ENCODE measurements at regions not wholly inside any gene's neighbourhood (a gene's known extent, or its start where the extent isn't known, plus 50 kb on each side); places are given as distances from the start of the nearest gene placed in this dataset.
A peak's percentile ranks its signal among the peaks of the same experiment; 100 is the strongest.
"Not testable (repeated sequence)": the region's sequence is repeated elsewhere in the genome, so short reads cannot be mapped to it uniquely, and the experiment has no call there.

- FAIRE-seq = no peak
- DNase-seq (ENCODE audit: low spot score) = no peak
Observed at GRCh38 chr14:77985211-77985615, 185.0 kb upstream of the NRXN3 start.

- no peak for FAIRE-seq
- no peak for DNase-seq (ENCODE audit: low spot score)
Observed at GRCh38 chr14:77986773-77987172, 183.4 kb upstream of the NRXN3 start.

GRCh38 chr14:77988096-77988870 lies 181.9 kb upstream of the NRXN3 start:
- FAIRE-seq = no peak

DNA sequence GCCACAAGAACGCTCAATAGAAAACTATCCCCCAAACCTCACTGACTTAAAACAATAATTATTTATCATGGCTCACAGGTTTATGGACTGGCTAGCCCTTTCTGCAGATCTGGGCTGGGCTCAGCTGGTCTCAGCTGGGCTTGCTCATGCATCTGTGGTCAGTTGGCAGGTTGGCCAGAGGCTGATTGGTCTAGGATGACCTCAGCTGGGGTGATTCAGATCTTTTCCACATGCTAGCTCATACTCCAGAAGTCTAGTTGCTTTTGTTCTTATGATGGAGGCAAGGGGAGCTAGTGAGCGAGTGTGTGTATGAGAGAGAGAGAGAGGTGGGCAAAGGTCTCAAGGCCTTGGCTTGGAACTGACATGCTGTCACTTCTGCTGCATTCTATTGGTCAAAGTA lies 181.2 kb upstream of the NRXN3 start:
- DNase-seq (ENCODE audit: low spot score) (peak; percentile 78), FAIRE-seq (peak; percentile 84)

More at GRCh38 chr14:77988096-77988870, 181.9 kb upstream of the NRXN3 start:
- DNase-seq (ENCODE audit: low spot score) = no peak

- no peak for FAIRE-seq
- DNase-seq (ENCODE audit: low spot score) = no peak
Observed at GRCh38 chr14:77989441-77989991, 180.7 kb upstream of the NRXN3 start.

- FAIRE-seq (no peak), DNase-seq (ENCODE audit: low spot score) (no peak)
Observed at GRCh38 chr14:77990337-77990736, 179.8 kb upstream of the NRXN3 start.

GRCh38 chr14:77991128-77991772 lies 178.9 kb upstream of the NRXN3 start:
- DNase-seq (ENCODE audit: low spot score) (no peak), FAIRE-seq (no peak)

DNA sequence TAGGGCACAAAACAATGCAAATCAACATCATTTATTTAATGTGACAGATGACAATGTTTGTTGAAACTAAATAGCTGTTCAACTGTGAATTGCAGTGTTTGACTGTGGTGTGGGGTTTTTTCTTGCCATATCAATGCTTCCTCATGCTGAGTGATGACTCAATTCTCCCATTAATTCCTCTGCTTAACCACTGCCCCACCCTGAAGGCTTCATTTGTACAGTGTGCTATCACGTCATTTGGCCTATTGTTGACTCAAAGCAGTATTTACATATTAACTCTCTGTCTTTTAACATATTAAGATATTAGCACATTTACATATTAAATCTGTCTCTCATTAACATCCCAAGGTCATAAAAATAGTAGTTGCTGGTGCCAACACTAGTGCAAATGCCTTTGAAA lies 164.8 kb upstream of the NRXN3 start:
- peak; percentile 66 for DNase-seq (ENCODE audit: low spot score)
- peak; percentile 89 for FAIRE-seq

GRCh38 chr14:78007160-78007559 lies 163.0 kb upstream of the NRXN3 start:
- no peak for FAIRE-seq

GRCh38 chr14:78010688-78011087 lies 159.5 kb upstream of the NRXN3 start:
- DNase-seq (ENCODE audit: low spot score) = peak; percentile 60
- FAIRE-seq = peak; percentile 68

More at GRCh38 chr14:78007160-78007559, 163.0 kb upstream of the NRXN3 start:
- peak; percentile 6 for DNase-seq (ENCODE audit: low spot score)

- not testable (repeated sequence) for DNase-seq (ENCODE audit: low spot score); FAIRE-seq
Observed at GRCh38 chr14:78013911-78014310, 156.3 kb upstream of the NRXN3 start.

DNA sequence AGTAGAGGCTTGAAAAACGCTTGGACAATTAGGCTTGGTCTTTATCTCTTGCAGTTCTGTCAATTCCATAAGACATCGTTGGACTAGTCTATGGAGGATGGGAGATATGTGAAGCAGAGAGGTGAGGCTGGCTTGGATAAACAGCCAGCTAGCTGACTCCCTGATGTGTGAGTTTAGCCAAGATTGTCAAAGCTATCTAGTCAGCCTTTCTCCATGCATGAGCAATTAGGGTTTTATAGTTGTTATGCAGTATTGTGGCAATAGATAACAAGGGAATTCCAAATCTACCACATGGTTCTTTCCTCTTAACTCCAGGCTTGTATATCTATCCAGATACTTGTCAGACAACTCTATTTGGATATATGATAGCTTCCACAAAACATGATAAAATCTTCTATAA lies 153.6 kb upstream of the NRXN3 start:
- no peak for FAIRE-seq
- no peak for DNase-seq (ENCODE audit: low spot score)

- FAIRE-seq (no peak), DNase-seq (ENCODE audit: low spot score) (no peak)
Observed at GRCh38 chr14:78018283-78018682, 151.9 kb upstream of the NRXN3 start.

- FAIRE-seq = no peak
- DNase-seq (ENCODE audit: low spot score) = peak; percentile 50
Observed at GRCh38 chr14:78022059-78022458, 148.1 kb upstream of the NRXN3 start.

GRCh38 chr14:78023112-78023511 lies 147.1 kb upstream of the NRXN3 start:
- DNase-seq (ENCODE audit: low spot score) (no peak), FAIRE-seq (no peak)

- DNase-seq (ENCODE audit: low spot score) = no peak
- no peak for FAIRE-seq
Observed at GRCh38 chr14:78028471-78028870, 141.7 kb upstream of the NRXN3 start.

DNA sequence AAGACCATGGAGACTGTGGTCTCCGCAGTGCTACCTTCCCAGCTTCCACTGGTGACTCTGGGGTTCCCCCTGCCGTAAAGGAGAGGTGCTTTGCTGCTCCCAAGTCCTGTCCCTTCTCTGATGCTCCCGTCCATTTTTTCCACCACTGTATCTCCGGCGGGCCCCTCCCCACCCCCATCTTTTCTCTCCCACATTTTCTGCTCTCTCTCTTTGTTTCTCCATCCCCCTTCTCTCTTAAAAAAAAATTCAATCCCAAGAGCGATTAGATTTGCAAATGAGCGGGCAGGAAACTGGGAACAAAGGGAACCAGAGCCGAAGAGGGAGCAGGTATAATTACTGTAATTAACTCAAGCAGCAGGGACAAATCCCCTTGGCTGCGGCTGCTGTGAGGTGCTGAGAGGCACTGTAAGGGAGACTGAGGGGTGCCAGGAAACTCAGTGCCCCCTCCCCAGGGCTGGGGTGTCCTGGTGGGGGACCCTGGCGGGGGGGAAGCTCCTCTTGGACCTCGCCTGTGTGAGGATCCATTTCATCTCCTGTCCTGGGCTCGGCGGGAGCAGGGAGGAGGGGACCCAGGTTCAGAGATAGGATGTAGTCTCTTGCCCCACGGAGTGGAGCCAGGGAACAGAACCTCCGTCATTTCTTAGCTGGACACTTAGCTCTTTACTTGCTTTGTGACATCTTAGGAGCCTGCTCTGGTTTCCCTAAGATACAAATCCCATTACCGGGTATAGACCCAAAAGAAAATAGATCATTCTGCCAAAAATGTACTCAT lies 140.4 kb upstream of the NRXN3 start:
- DNase-seq (ENCODE audit: low spot score) (no peak), FAIRE-seq (no peak)

- DNase-seq (ENCODE audit: low spot score) (no peak), FAIRE-seq (no peak)
Observed at GRCh38 chr14:78043349-78043748, 126.8 kb upstream of the NRXN3 start.

- no peak for FAIRE-seq
- DNase-seq (ENCODE audit: low spot score) = no peak
Observed at GRCh38 chr14:78048120-78048519, 122.1 kb upstream of the NRXN3 start.

GRCh38 chr14:78056890-78057289 lies 113.3 kb upstream of the NRXN3 start:
- not testable (repeated sequence) for FAIRE-seq; DNase-seq (ENCODE audit: low spot score)

GRCh38 chr14:78070344-78070743 lies 99.8 kb upstream of the NRXN3 start:
- FAIRE-seq = no peak
- no peak for DNase-seq (ENCODE audit: low spot score)

Data from RCC 7860 (cell line).